Astrocyte (in vitro differentiated cells and primary cell): ENCODE measurements at regions not wholly inside any gene's neighbourhood (a gene's known extent, or its start where the extent isn't known, plus 50 kb on each side); places are given as distances from the start of the nearest gene placed in this dataset.

Source experiments
- CTCF ChIP-seq: IDR thresholded peaks from 2 replicates; pipeline ENCODE4 v1.5.1; 2011; ENCODE audit warnings: low read depth, mild to moderate bottlenecking, inconsistent platforms, low read length, moderate library complexity; ENCODE audit not compliant: insufficient read depth
- EZH2 ChIP-seq: IDR thresholded peaks from 2 replicates; pipeline ENCODE4 v1.6.1; 2012; ENCODE audit warnings: mild to moderate bottlenecking, low read length, inconsistent platforms; ENCODE audit not compliant: insufficient read depth

GRCh38 chr6:2388554-2389324 is 143.3 kb upstream of the GMDS start:
- TF ChIP-seq CTCF (no peak), EZH2 (no peak)
